Adrenal gland (tissue), 9 donors: ENCODE measurements at regions not wholly inside any gene's neighbourhood (a gene's known extent, or its start where the extent isn't known, plus 50 kb on each side); places are given as distances from the start of the nearest gene placed in this dataset.

ENCODE experiments used
- DNase-seq, 7 donors: peaks; one replicate each; pipeline ENCODE4 v3.0.0-alpha.2; 2019 to 2020
- H3K27ac ChIP-seq, 5 donors: fragments of 200-600 bp; sonication (generic) in 4 of 5; 1 replicate in 3 of 5; 2 replicates in 2 of 5; pipeline versions ENCODE4 v1.5.1 to v1.8.0; 2016 to 2020; ENCODE audit warnings: mild to moderate bottlenecking in 1 of 5
- H3K27me3 ChIP-seq: fragments of 200-600 bp; 2 replicates; pipeline ENCODE4 v1.8.0; 2021
- H3K36me3 ChIP-seq, 2 donors: fragments of 200-600 bp; replicated peaks in 1 of 2; 1 replicate in 1 of 2; 2 replicates in 1 of 2; pipeline versions ENCODE4 v1.5.1 to v1.8.0; 2018 to 2022
- H3K4me1 ChIP-seq, 2 donors: fragments of 200-600 bp; replicated peaks in 1 of 2; 1 replicate in 1 of 2; 2 replicates in 1 of 2; pipeline versions ENCODE4 v1.5.1 to v1.8.0; 2018 to 2021
- H3K4me3 ChIP-seq, 4 donors: fragments of 200-600 bp; sonication (generic) in 3 of 4; one replicate each; pipeline ENCODE4 v1.5.1; 2016 to 2018
- H3K9me3 ChIP-seq, 3 donors: fragments of 200-600 bp; sonication (generic) in 1 of 3; replicated peaks in 1 of 3; 1 replicate in 2 of 3; 2 replicates in 1 of 3; pipeline versions ENCODE4 v1.5.1 to v1.8.0; 2016 to 2021
- CTCF ChIP-seq, 6 experiments: fragments of 450-650 bp in 4 of 6; fragments of 200-600 bp in 2 of 6; sonication (generic) in 1 of 6; IDR thresholded peaks; 1 replicate in 5 of 6; 2 replicates in 1 of 6; pipeline versions ENCODE4 v1.5.1 to v1.8.0; 2016 to 2021; ENCODE audit warnings: antibody characterized with exemption in 6 of 6, mild to moderate bottlenecking in 2 of 6, moderate library complexity in 1 of 6
- POLR2A ChIP-seq, 2 donors: fragments of 450-650 bp; IDR thresholded peaks; one replicate each; pipeline ENCODE4 v1.6.1; 2017; ENCODE audit warnings: antibody characterized with exemption in 2 of 2, mild to moderate bottlenecking in 2 of 2, moderate library complexity in 1 of 2
- WGBS, 4 donors: extraction: QIAGEN DNeasy Blood & Tissue Kit in 2 of 4; methylation state at CpG; one replicate each; pipeline versions ENCODE4 v1.1.5 to v1.1.7; 2013 to 2017; 5-methylcytosine and 5-hydroxymethylcytosine counted together
- intact Hi-C, 2 donors: fragments of 100-400 bp; cut with DNase I; formaldehyde crosslinking; loops; one replicate each; pipeline versions ENCODE4 v1.14.1 to v1.15.0; 2022 to 2023
- donor health status: healthy with polysubstance abuse.
- donor health status: Bipolar disorder and iron deficiency.
- donor health status: DM: yes; HTN: yes; CAD: no.
- donor health status: DM: no; HTN: no; CAD: no.
- donor health status: DM: no; HTN: no; CAD: no.

GRCh38 chr2:33680644-33681363 is 81.7 kb upstream of the FAM98A start:
- 54 to 59% (median 57%) methylated on average over 11 to 12 of the region's 12 CpGs for WGBS, 4 donors
- no peak for DNase-seq

GRCh38 chr2:33678436-33678835 is 79.3 kb upstream of the FAM98A start:
- Histone ChIP-seq H3K4me3 (no peak overlapping the region), H3K27ac (no peak overlapping the region), H3K9me3 (no peaks in the 10 kb centered on the region), H3K4me1 (no peaks in the 10 kb centered on the region), H3K27me3 (no peaks in the 10 kb centered on the region), H3K36me3 (no peaks in the 10 kb centered on the region)
- no peak for DNase-seq
- 13 to 39% (median 19%) methylated on average over 1 of the region's 1 CpG for WGBS, 4 donors
- intact Hi-C loops = no loop called here
- TF ChIP-seq POLR2A (IDR thresholded peaks at IDR 0.05) = no peak

More at GRCh38 chr2:33680644-33681363, 81.7 kb upstream of the FAM98A start:
- intact Hi-C loops = no loop called here
- Histone ChIP-seq H3K27ac (no peak overlapping the region), H3K4me1 (no peaks in the 10 kb centered on the region), H3K9me3 (no peaks in the 10 kb centered on the region), H3K27me3 (no peaks in the 10 kb centered on the region), H3K36me3 (no peaks in the 10 kb centered on the region), H3K4me3 (no peak overlapping the region)
- no peak for TF ChIP-seq CTCF (IDR thresholded peaks at IDR 0.05)
- TF ChIP-seq POLR2A (IDR thresholded peaks at IDR 0.05) = no peak

GRCh38 chr2:33673937-33674336 is 74.8 kb upstream of the FAM98A start:
- H3K27me3 ChIP-seq = peaks cover 4% of the 10 kb centered on the region
- no peak overlapping the region for H3K4me3 ChIP-seq
- H3K4me1 ChIP-seq = no peaks in the 10 kb centered on the region
- DNase-seq = no peak
- H3K36me3 ChIP-seq = no peaks in the 10 kb centered on the region
- no peak for TF ChIP-seq POLR2A (IDR thresholded peaks at IDR 0.05)
- TF ChIP-seq CTCF (IDR thresholded peaks at IDR 0.05) = peak in 4 of 6 experiments; percentile 30 to 40 (median 33)
- no peak overlapping the region for H3K27ac ChIP-seq
- intact Hi-C loops = no loop called here
- WGBS, 4 donors = 2 to 7% (median 5%) methylated on average over 2 of the region's 2 CpGs
- no peaks in the 10 kb centered on the region for H3K9me3 ChIP-seq

GRCh38 chr2:33672896-33673295 is 73.8 kb upstream of the FAM98A start:
- Histone ChIP-seq H3K4me1 (no peaks in the 10 kb centered on the region), H3K36me3 (no peaks in the 10 kb centered on the region), H3K27me3 (peaks cover 4% of the 10 kb centered on the region), H3K4me3 (no peak overlapping the region), H3K9me3 (no peaks in the 10 kb centered on the region), H3K27ac (no peak overlapping the region)
- 68 to 85% (median 72%) methylated on average over 1 of the region's 1 CpG for WGBS, 4 donors
- DNase-seq = no peak
- intact Hi-C loops = no loop called here
- TF ChIP-seq POLR2A (IDR thresholded peaks at IDR 0.05) (no peak), CTCF (IDR thresholded peaks at IDR 0.05) (no peak)

DNA sequence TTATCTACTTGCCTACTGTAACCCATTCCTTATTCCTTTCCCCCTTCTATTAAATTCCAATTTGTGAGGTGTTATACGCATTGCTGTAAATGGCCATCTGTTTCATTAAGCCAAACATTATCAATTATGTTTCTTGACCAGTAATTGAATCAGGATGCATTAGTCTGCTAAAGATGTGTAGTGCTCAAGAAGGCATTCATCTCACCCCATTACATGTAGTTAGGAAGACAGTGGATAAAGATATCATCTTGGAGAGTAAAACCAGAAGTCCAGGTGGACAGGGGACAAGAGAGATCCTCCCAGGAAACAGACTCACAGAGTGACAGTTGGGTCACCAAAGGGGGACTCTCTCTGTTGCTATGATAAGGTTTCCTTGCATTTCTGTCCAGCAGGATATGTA is 73.3 kb upstream of the FAM98A start:
- H3K9me3 ChIP-seq = no peaks in the 10 kb centered on the region
- H3K27ac ChIP-seq = no peak overlapping the region
- H3K4me3 ChIP-seq = no peak overlapping the region
- H3K4me1 ChIP-seq = no peaks in the 10 kb centered on the region
- no peak for DNase-seq
- no peak for TF ChIP-seq POLR2A (IDR thresholded peaks at IDR 0.05)
- no peak for TF ChIP-seq CTCF (IDR thresholded peaks at IDR 0.05)
- intact Hi-C loops = no loop called here
- H3K36me3 ChIP-seq = no peaks in the 10 kb centered on the region
- H3K27me3 ChIP-seq = peaks cover 4% of the 10 kb centered on the region
- 89 to 98% (median 93%) methylated on average over 1 of the region's 1 CpG for WGBS, 4 donors
